ENCODE measurements at regions not wholly inside any gene's neighbourhood (a gene's known extent, or its start where the extent isn't known, plus 50 kb on each side); places are given as distances from the start of the nearest gene placed in this dataset.
A peak's percentile ranks its signal among the peaks of the same experiment; 100 is the strongest.

- no peak for DNase-seq
These were observed 107.7 kb upstream of the CLMP start for GRCh38 chr11:123302751-123303195.

GRCh38 chr11:123301696-123302400 lies 106.8 kb upstream of the CLMP start:
- peak; percentile 72 for DNase-seq

- no peak for DNase-seq
These were observed 106.1 kb upstream of the CLMP start for GRCh38 chr11:123301013-123301591.

GRCh38 chr11:123299721-123300120 lies 104.7 kb upstream of the CLMP start:
- no peak for DNase-seq

- DNase-seq, result no peak
These were observed 103.7 kb upstream of the CLMP start for GRCh38 chr11:123298488-123299447.

GRCh38 chr11:123292647-123293046 lies 97.6 kb upstream of the CLMP start:
- no peak for DNase-seq

- DNase-seq, result no peak
These were observed 96.3 kb upstream of the CLMP start for GRCh38 chr11:123291201-123291869.

- DNase-seq, result no peak
These were observed 91.7 kb upstream of the CLMP start for GRCh38 chr11:123286761-123287160.

- no peak for DNase-seq
These were observed 91.2 kb upstream of the CLMP start for GRCh38 chr11:123286255-123286654.

GRCh38 chr11:123284454-123284853 lies 89.4 kb upstream of the CLMP start:
- no peak for DNase-seq

GRCh38 chr11:123282597-123282996 lies 87.5 kb upstream of the CLMP start:
- no peak for DNase-seq

GRCh38 chr11:123273616-123274015 lies 78.6 kb upstream of the CLMP start:
- DNase-seq, result no peak

GRCh38 chr11:123272565-123272964 lies 77.5 kb upstream of the CLMP start:
- no peak for DNase-seq

- no peak for DNase-seq
These were observed 73.1 kb upstream of the CLMP start for GRCh38 chr11:123268156-123268555.

GRCh38 chr11:123265951-123266350 lies 70.9 kb upstream of the CLMP start:
- no peak for DNase-seq

GRCh38 chr11:123264431-123264780 lies 69.4 kb upstream of the CLMP start:
- DNase-seq, result no peak

- DNase-seq, result peak; percentile 83
These were observed 66.5 kb upstream of the CLMP start for GRCh38 chr11:123261345-123262106.

GRCh38 chr11:123260511-123261211 lies 65.6 kb upstream of the CLMP start:
- DNase-seq, result no peak

- DNase-seq, result no peak
These were observed 63.8 kb upstream of the CLMP start for GRCh38 chr11:123258877-123259276.

GRCh38 chr11:123257370-123257769 lies 62.3 kb upstream of the CLMP start:
- no peak for DNase-seq

- DNase-seq, result no peak
These were observed 60.9 kb upstream of the CLMP start for GRCh38 chr11:123255909-123256308.

- no peak for DNase-seq
These were observed 59.3 kb upstream of the CLMP start for GRCh38 chr11:123254357-123254756.

All from left hindlimb (tissue), 1 donor.